HG02852 (cell line): ENCODE measurements at regions not wholly inside any gene's neighbourhood (a gene's known extent, or its start where the extent isn't known, plus 50 kb on each side); places are given as distances from the start of the nearest gene placed in this dataset.
"Not testable (repeated sequence)": the region's sequence is repeated elsewhere in the genome, so short reads cannot be mapped to it uniquely, and the experiment has no call there.

ENCODE experiments used
- ATAC-seq: cut with Tn5 transposase; IDR thresholded peaks from one replicate; pipeline ENCODE4 v1.9.1; 2021; ENCODE audit warnings: mild to moderate bottlenecking, moderate library complexity; ENCODE audit not compliant: unreplicated experiment

GRCh38 chr5:38149815-38150195, 108.6 kb upstream of the EGFLAM start:
- no peak for ATAC-seq

- ATAC-seq: no peak
These were observed 110.2 kb upstream of the EGFLAM start for GRCh38 chr5:38148021-38148625.

DNA sequence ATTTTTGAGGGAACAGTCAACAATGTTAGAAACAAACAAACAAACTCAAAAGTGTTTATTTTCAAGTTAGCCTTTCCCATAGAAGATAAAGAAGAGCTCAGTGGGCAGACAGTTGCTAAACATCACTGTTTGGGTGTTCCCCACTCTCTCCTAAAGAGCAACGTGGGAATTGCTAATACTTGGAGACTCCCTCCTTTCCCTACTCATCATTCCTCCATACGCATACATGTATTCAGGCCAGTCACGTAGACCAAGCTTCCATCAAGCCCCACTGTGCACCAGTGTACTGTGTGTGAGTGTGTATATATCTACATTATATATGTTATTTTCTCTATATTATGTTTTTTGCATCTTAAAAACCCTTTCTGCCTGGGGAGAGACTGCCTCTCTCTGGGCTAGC, 115.0 kb upstream of the EGFLAM start:
- no peak for ATAC-seq

- no peak for ATAC-seq
These were observed 116.7 kb upstream of the EGFLAM start for GRCh38 chr5:38141665-38142064.

GRCh38 chr5:38138574-38138973, 119.8 kb upstream of the EGFLAM start:
- no peak for ATAC-seq

DNA sequence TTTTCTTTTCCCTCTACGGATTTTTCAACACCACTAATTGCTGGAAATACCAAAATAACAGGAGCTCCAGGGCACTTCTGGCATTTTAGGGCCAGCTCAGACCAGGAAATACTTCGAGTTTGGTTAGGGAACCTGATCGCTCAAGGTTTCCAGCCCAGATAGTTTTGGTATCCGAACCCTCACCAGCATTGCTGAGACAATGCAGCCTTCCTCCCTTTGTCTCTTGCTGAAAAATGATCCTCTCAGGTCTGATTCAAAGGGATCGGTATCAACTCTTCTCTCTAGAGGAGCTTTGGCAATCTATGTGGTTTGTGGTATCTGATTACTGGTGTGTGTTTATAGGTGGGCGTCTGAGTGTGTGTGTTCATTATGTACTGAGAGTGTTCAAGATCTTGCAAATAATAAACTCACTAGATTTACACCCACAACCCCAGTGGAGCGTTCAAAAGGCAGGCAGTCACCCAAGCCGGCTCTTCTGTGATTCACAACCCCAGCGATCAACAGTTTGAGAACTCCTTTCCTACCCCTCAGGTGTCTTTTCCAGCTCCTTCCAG, 122.8 kb upstream of the EGFLAM start:
- no peak for ATAC-seq

DNA sequence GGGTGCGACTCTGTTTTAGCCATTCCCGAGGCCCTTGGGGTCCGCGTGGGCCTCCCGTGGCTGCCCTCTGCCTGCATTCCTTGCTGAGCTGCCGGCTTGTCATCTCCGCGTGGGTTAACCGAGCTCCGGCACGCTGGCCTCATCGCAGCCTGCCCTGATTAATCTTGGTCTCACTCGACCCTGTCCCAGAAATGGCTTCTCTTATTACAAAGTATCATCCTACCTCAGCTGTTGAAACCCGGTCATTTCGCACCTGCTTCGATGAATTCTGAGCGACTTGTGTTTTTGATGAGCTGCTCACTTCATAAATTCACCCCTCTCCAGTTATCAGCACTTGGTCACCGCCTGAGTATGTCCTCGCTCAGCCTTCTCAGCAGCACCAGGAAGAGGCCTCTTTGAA, 123.5 kb upstream of the EGFLAM start:
- ATAC-seq: no peak

GRCh38 chr5:38134294-38134693, 124.1 kb upstream of the EGFLAM start:
- not testable (repeated sequence) for ATAC-seq

GRCh38 chr5:38131686-38132085, 126.7 kb upstream of the EGFLAM start:
- ATAC-seq: no peak

GRCh38 chr5:38124321-38124720, 134.0 kb upstream of the EGFLAM start:
- no peak for ATAC-seq

- no peak for ATAC-seq
These were observed 136.9 kb upstream of the EGFLAM start for GRCh38 chr5:38121420-38121819.

GRCh38 chr5:38119836-38120235, 138.5 kb upstream of the EGFLAM start:
- ATAC-seq: no peak

DNA sequence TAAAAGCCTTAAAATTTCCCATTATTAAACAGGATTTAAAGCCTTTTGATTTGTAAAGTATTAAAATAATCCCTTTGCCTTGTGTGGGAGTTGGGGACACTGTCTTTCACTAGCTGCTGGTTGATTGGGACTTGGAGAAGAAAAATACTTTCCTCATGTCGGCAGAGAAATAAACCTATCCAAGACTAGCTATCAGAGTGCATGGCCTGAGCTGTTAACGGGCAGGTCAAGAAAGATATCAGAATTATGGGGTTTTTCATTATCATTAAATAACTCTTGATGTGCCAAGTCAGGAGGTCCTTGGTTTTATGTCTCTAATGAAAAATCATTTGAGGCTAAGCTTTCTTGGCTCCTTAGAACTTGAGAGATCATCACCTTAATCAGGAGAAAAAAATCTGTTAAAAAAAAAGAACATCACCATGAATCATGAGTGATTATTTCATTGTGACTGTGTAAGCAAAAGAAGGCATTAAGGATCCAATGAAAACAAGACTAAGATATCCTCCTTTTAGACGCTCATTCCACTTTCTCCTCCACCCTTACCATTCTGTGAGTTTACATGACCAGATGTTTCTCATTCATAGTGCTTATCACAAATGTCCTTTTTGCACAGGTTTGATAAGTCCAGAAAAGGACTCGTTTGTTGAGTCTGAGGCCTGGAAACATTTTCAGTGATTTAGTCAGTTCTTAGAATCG, 140.4 kb upstream of the EGFLAM start:
- no peak for ATAC-seq

DNA sequence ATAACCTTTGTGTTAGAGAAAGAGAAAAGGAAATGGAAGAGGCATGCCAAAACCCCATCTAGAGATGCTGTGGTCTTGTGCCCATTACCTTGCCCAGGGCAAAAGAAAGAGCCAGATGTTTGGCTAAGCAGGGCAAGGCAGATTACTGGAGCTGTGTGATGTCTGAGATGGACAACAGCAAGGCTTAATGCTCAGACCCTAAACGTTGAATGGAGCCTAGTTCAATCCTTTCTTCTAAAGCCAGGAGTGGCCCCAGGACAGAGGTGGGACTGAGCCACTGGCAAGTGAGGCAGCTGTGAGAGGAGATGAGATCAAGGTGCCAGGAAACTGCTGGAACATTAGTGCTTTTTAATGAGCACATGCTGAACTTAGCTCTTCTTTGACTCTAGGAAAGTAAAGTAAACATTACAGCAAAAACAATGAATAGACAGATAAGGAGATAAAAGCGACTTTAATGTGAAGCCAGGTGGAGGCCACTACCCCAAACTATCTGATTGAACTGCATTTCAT, 143.0 kb upstream of the EGFLAM start:
- ATAC-seq: no peak

GRCh38 chr5:38113880-38114279, 144.5 kb upstream of the EGFLAM start:
- ATAC-seq: no peak

GRCh38 chr5:38113456-38113855, 144.9 kb upstream of the EGFLAM start:
- no peak for ATAC-seq

- no peak for ATAC-seq
These were observed 145.4 kb upstream of the EGFLAM start for GRCh38 chr5:38112938-38113337.

GRCh38 chr5:38110130-38110529, 148.2 kb upstream of the EGFLAM start:
- no peak for ATAC-seq

DNA sequence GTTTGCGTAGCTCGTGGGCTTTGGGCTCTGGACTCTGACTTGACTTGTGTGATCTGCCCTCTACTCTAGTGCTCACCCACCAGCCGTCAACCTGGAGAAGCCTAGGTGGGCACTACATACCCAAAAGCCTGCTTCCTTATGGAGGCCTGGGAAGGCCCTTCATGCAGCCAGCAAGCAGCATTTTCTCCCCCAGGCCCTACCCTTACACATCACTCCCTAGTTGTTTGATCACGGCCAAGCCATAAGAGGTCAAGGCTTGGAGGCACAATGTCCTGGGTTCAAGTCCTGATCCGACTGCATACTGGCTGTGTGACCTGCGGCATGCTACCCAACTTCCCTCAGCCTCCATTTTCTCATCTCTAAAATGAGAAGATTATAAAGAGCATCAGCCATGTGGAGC, 151.3 kb upstream of the EGFLAM start:
- ATAC-seq: no peak

- no peak for ATAC-seq
These were observed 152.6 kb upstream of the EGFLAM start for GRCh38 chr5:38105801-38106200.

DNA sequence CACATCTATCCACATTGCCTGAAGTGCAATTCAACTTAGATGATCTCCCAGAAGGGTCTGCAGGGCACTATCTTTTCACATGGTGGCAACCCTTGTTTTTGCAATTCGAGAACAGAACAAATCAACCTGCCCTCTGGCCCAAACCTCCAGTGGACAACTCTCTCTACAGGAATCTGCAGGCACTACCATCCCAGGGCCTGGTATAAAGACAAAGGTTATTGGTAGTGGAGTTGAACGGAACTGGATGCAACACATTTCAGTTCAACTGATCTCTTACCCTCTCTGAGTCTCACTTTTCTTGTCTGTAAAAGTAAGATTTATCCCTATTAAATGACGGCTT, 153.2 kb upstream of the EGFLAM start:
- ATAC-seq: no peak

DNA sequence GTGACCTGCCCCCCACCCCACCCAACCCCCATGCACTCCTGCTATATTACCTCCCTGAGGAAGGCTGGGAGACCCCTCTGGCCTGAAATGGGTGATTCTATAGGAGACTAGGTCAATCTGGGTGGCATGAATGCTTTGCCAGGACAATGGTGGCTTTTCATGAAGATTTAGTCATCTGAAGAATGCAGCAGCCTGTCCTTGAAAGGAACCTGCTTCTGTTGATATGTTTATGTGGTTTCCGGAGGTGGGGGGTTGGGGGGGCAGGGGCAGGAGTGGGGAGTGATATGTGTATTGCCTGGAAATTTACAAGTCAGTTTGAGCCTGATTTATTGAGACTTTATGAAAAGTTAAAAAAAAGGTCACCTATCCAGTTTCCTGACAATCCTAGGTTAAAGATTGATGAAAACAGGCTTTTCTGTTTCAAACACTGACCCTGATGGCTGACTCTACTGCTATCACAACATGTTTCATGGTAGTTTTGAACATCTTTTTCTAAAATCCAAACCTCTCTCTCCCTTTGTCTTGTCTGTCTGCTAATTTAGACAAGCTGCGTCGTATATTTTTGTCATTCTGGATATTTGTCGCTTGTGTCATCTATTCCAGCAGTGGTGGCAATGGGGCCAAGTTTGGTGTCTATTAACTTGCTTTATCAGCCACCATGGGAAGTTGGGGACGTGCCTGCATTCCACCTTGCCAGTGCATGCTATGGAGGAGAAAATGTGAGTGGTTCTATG, 153.7 kb upstream of the EGFLAM start:
- no peak for ATAC-seq
